HepG2 (cell line): ENCODE measurements at regions not wholly inside any gene's neighbourhood (a gene's known extent, or its start where the extent isn't known, plus 50 kb on each side); places are given as distances from the start of the nearest gene placed in this dataset.

Source experiments
- ATAC-seq: fragments of 200-7000 bp; cut with Tn5 transposase; 3 replicates; pipeline ENCODE4 v1.9.1; 2020; ENCODE audit warnings: mild to moderate bottlenecking, moderate library complexity
- BruUV-seq: library from RNA; stranded (reverse); fragments of 400-500 nt; replicated peaks from 2 replicates; lab custom pipeline; 2021; lab: Mats Ljungman, UMichigan
- CTCF ChIA-PET: fragments of 300-600 bp; formaldehyde crosslinking; extraction: SDS; loops from one replicate; lab custom pipeline; 2021; ENCODE audit warnings: low total read pairs, inconsistent platforms, low intra/inter-chr PET ratio; lab: Yijun Ruan, JAX
- POLR2A ChIA-PET: fragments of 350-600 bp; sonication (Branson Sonifier 250); formaldehyde crosslinking; loops from one replicate; lab custom pipeline; 2020; ENCODE audit warnings: antibody characterized with exemption, inconsistent platforms; lab: Yijun Ruan, JAX
- DNase-seq: peaks from one replicate; pipeline ENCODE4 v3.0.0-alpha.2; 2015; ENCODE audit warnings: low spot score
- FAIRE-seq: peaks from 3 replicates; lab custom pipeline; 2011; peaks lifted over from hg19 to GRCh38; lab: Jason Lieb, UNC
- H2AFZ ChIP-seq: one replicate; pipeline ENCODE4 v1.6.1; 2011; ENCODE audit warnings: low read length, inconsistent platforms
- H3K27ac ChIP-seq: fragments of 300-600 bp; 3 replicates; pipeline ENCODE4 v1.8.0; 2011; ENCODE audit warnings: mixed run types, mild to moderate bottlenecking, mixed read lengths, low read length, inconsistent platforms; ENCODE audit not compliant: insufficient read depth; ENCODE audit errors: extremely low read length
- H3K27me3 ChIP-seq, 2 experiments: fragments of 200-600 bp in 1 of 2; 2 replicates in 1 of 2; 3 replicates in 1 of 2; pipeline versions ENCODE4 v1.6.0 to v1.8.0; 2011; ENCODE audit warnings: low read length in 2 of 2, mild to moderate bottlenecking in 2 of 2, moderate library complexity in 2 of 2, inconsistent platforms in 1 of 2; ENCODE audit not compliant: insufficient read depth in 2 of 2, control insufficient read depth in 1 of 2
- H3K36me3 ChIP-seq, 2 experiments: fragments of 200-600 bp in 1 of 2; replicated peaks in 1 of 2; 2 replicates in 1 of 2; 3 replicates in 1 of 2; pipeline versions ENCODE4 v1.5.1 to v1.8.0; 2011; ENCODE audit warnings: low read length in 2 of 2, inconsistent platforms in 1 of 2; ENCODE audit not compliant: insufficient read depth in 2 of 2, control insufficient read depth in 1 of 2
- H3K4me1 ChIP-seq: 2 replicates; pipeline ENCODE4 v1.5.1; 2012; ENCODE audit warnings: low read length, inconsistent platforms; ENCODE audit not compliant: insufficient read depth
- H3K4me2 ChIP-seq: 2 replicates; pipeline ENCODE4 v1.6.0; 2011; ENCODE audit warnings: low read depth, low read length, inconsistent platforms
- H3K4me3 ChIP-seq, 3 experiments: fragments of 200-600 bp in 1 of 3; sonication (generic), shearing (Covaris generic) in 1 of 3; replicated peaks in 1 of 3; 2 replicates each; pipeline ENCODE4 v1.5.1; 2011 to 2016; ENCODE audit warnings: low read length in 3 of 3, inconsistent platforms in 2 of 3, low read depth in 2 of 3, mild to moderate bottlenecking in 2 of 3, control low read depth in 1 of 3, mixed read lengths in 1 of 3; ENCODE audit not compliant: insufficient read depth in 1 of 3
- H3K79me2 ChIP-seq: one replicate; pipeline ENCODE4 v1.6.1; 2011; ENCODE audit warnings: low read length, inconsistent platforms; ENCODE audit not compliant: insufficient read depth
- H3K9ac ChIP-seq: 2 replicates; pipeline ENCODE4 v1.6.0; 2011; ENCODE audit warnings: mild to moderate bottlenecking, low read depth, low read length, inconsistent platforms; ENCODE audit not compliant: insufficient read depth
- H3K9me3 ChIP-seq: 2 replicates; pipeline ENCODE4 v1.5.1; 2012; ENCODE audit warnings: mild to moderate bottlenecking, low read length
- H4K20me1 ChIP-seq: 2 replicates; pipeline ENCODE4 v1.6.0; 2011; ENCODE audit warnings: inconsistent platforms, mild to moderate bottlenecking, low read length, moderate library complexity; ENCODE audit not compliant: insufficient read depth
- CBX1 ChIP-seq: IDR thresholded peaks from one replicate; pipeline ENCODE4 v1.6.1; 2016; ENCODE audit warnings: antibody characterized with exemption, low read depth
- KDM4B ChIP-seq: sonication (generic); formaldehyde crosslinking; IDR thresholded peaks from 2 replicates; pipeline ENCODE4 v1.4.0; 2020; ENCODE audit warnings: missing genetic modification reagents
- NFE2 ChIP-seq: sonication (generic); formaldehyde crosslinking; IDR thresholded peaks from 2 replicates; pipeline ENCODE4 v1.4.0; 2020; ENCODE audit warnings: missing genetic modification reagents
- POLR2AphosphoS5 ChIP-seq: IDR thresholded peaks from 2 replicates; pipeline ENCODE4 v1.6.1; 2012; ENCODE audit warnings: low read depth, low read length
- RNF2 ChIP-seq: fragments of 450-650 bp; conservative IDR thresholded peaks from 2 replicates; pipeline ENCODE4 v1.6.1; 2016; ENCODE audit warnings: low read depth
- TEAD2 ChIP-seq: sonication (generic); formaldehyde crosslinking; IDR thresholded peaks from 2 replicates; pipeline ENCODE4 v1.9.0; 2021; ENCODE audit warnings: missing genetic modification reagents
- TGIF2 ChIP-seq: IDR thresholded peaks from 2 replicates; pipeline ENCODE4 v1.6.1; 2016; ENCODE audit warnings: control low read depth, missing compliant biosample characterization
- TMF1 ChIP-seq: sonication (generic); formaldehyde crosslinking; IDR thresholded peaks from 2 replicates; pipeline ENCODE4 v1.8.1; 2022; ENCODE audit warnings: low read depth, missing genetic modification reagents
- ZNF256 ChIP-seq: sonication (generic); formaldehyde crosslinking; conservative IDR thresholded peaks from 2 replicates; pipeline ENCODE4 v1.4.0; 2020; ENCODE audit warnings: missing genetic modification reagents
- ZNF343 ChIP-seq: sonication (generic); formaldehyde crosslinking; IDR thresholded peaks from 2 replicates; pipeline ENCODE4 v1.4.0; 2020; ENCODE audit warnings: mild to moderate bottlenecking, missing genetic modification reagents
- ZNF576 ChIP-seq: sonication (generic); formaldehyde crosslinking; IDR thresholded peaks from 2 replicates; pipeline ENCODE4 v1.4.0; 2020; ENCODE audit warnings: mild to moderate bottlenecking, missing genetic modification reagents
- ZNF879 ChIP-seq: sonication (generic); formaldehyde crosslinking; IDR thresholded peaks from 2 replicates; pipeline ENCODE4 v1.8.1; 2023; ENCODE audit warnings: missing genetic modification reagents
- WGBS: methylation state at CpG from one replicate; pipeline ENCODE4 v1.1.6; 2017; ENCODE audit warnings: low lambda C conversion rate; 5-methylcytosine and 5-hydroxymethylcytosine counted together
- in situ Hi-C: cut with HindIII; loops from 2 replicates; pipeline ENCODE4 v1.10.0; 2017; ENCODE audit warnings: low pct_unique_long_range_greater_than_20kb; ENCODE audit not compliant: extremely low pct_ligation_motif_present
- intact Hi-C: fragments of 100-400 bp; cut with micrococcal nuclease; formaldehyde crosslinking; loops from one replicate; pipeline ENCODE4 v1.10.0; 2022; ENCODE audit not compliant: unreplicated experiment

DNA sequence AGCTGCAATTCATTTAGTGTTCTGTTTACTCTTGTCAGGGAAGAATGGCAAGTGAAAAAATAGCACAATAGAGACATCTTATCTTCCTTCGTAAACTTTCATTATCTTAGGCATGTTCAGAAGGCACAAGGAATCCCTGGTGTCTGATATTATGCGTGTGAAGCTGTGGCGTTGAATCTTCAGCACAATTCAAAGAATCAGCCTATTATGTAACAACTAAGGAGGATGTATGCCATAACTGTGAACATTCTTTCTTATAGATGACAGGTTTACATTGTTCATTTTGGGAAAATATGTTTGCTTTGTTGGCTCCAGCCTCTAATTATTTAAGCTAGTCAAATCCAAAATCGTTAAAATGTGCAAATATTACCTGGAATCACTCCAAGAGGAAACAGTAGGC lies 446.1 kb downstream of the ANXA1 start (continued):
- TF ChIP-seq ZNF343 (CRISPR knock-in tag) (no peak), CBX1 (no peak), NFE2 (CRISPR knock-in tag) (no peak), KDM4B (CRISPR knock-in tag) (no peak)

DNA sequence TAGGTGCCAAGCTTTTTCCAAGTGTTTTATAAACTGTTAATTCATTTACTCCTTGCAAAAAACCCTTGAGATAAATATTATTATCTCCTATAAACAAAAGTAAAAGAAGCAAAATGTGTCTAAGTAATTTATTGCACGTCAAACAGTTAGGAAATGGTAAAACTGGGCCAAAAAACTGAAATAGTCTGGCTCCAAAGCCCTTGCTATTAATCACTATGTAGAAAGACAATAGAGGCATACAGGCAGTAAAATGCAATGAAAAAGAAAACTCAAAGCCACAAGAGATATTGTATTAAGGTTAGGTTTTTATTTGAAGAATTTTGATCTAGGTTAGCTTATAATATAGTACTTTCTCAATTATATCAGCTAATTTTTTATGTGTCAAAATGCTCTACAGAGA lies 457.7 kb downstream of the ANXA1 start:
- no peak for FAIRE-seq
- CTCF ChIA-PET = no interaction called here
- no peak overlapping the region for H3K27ac ChIP-seq
- no peak for ATAC-seq
- in situ Hi-C loops (no loop called here), intact Hi-C loops (no loop called here)
- H3K27me3 ChIP-seq = no peaks in the 10 kb centered on the region
- no TSS peak for BruUV-seq
- H3K4me1 ChIP-seq = no peaks in the 10 kb centered on the region
- no peak for DNase-seq
- no peak overlapping the region for H3K9ac ChIP-seq
- H3K4me2 ChIP-seq = no peak overlapping the region
- no peak overlapping the region for H3K4me3 ChIP-seq
- H3K79me2 ChIP-seq = no peaks in the 10 kb centered on the region
- TF ChIP-seq POLR2AphosphoS5 (no peak), RNF2 (no peak), ZNF879 (no peak), ZNF576 (CRISPR knock-in tag) (no peak)
- no peaks in the 10 kb centered on the region for H4K20me1 ChIP-seq
- no peak overlapping the region for H2AFZ ChIP-seq
- POLR2A ChIA-PET = no interaction called here
- WGBS = 2% methylated on average over 1 of the region's 1 CpG
- no peaks in the 10 kb centered on the region for H3K9me3 ChIP-seq
- no peaks in the 10 kb centered on the region for H3K36me3 ChIP-seq

DNA sequence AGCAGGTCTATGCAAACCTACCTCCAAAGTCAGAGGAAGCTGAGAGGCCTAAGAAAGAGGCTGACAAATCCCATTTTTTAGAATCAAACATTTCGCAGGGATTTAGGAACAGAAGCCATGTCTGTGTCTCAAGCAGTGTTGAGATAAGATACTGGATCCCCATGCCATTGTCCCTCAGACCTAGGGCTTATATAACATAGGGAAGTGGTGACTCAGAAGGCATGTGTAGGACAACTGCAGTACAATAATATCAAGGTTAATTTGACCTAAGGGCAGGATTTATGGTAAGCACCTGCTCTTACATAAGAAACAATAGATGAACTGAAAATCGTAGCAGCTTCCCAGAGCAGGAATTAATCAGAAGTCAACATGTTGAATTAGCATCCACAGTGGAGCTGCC lies 459.4 kb downstream of the ANXA1 start:
- TF ChIP-seq TMF1 (CRISPR knock-in tag) (no peak), ZNF256 (no peak), TGIF2 (CRISPR knock-in tag) (no peak), TEAD2 (CRISPR knock-in tag) (no peak)
- H3K4me1 ChIP-seq = no peaks in the 10 kb centered on the region
- H3K9me3 ChIP-seq = no peaks in the 10 kb centered on the region
- CTCF ChIA-PET = no interaction called here
- no peak overlapping the region for H3K4me2 ChIP-seq
- WGBS = 0% methylated on average over 2 of the region's 2 CpGs
- ATAC-seq (no peak), FAIRE-seq (no peak), DNase-seq (no peak)
- no peak overlapping the region for H2AFZ ChIP-seq
- intact Hi-C loops (no loop called here), in situ Hi-C loops (no loop called here)
- H3K4me3 ChIP-seq = no peak overlapping the region
- H3K9ac ChIP-seq = no peak overlapping the region
- no peaks in the 10 kb centered on the region for H3K79me2 ChIP-seq
- no peak overlapping the region for H3K27ac ChIP-seq
- BruUV-seq = no TSS peak
- POLR2A ChIA-PET = no interaction called here
- no peaks in the 10 kb centered on the region for H4K20me1 ChIP-seq
- H3K36me3 ChIP-seq = no peaks in the 10 kb centered on the region
- no peaks in the 10 kb centered on the region for H3K27me3 ChIP-seq
